HG02610 (cell line): ENCODE measurements at regions not wholly inside any gene's neighbourhood (a gene's known extent, or its start where the extent isn't known, plus 50 kb on each side); places are given as distances from the start of the nearest gene placed in this dataset.

Experiments
- ATAC-seq: cut with Tn5 transposase; IDR thresholded peaks from one replicate; pipeline ENCODE4 v1.9.1; 2021; ENCODE audit warnings: mild to moderate bottlenecking, moderate library complexity; ENCODE audit not compliant: unreplicated experiment

DNA sequence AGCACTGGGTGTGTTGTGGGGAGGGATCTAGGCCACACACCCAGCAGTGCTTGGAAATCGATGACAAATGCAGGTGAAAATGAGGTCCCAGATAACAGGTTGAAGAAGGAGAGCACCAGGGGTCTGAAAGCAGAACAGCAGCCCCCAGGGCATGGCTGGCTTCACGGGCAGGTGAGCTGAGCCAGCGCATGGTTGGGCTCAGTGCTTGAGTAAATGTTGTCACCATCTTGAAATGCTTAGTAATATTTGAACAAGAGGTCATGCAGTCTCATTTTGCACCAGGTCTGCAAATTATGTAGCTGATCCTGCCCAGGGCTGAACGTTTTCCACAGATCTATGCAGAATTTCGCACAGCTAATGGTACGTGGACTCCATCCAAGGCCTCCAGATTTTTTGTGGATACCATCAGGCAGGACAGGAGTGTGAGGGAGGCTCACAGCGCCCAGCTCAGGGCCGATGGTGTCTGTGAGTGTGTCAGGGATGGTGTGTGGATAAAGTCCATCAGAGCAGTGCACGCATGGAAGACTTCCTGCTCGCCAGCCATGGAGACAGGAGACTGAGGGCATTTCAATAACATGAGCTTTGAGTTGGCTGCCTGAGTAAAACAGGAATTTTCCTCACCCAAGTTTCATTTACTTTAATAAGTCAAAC is 53.1 kb upstream of the SNX9 start:
- ATAC-seq, result no peak

DNA sequence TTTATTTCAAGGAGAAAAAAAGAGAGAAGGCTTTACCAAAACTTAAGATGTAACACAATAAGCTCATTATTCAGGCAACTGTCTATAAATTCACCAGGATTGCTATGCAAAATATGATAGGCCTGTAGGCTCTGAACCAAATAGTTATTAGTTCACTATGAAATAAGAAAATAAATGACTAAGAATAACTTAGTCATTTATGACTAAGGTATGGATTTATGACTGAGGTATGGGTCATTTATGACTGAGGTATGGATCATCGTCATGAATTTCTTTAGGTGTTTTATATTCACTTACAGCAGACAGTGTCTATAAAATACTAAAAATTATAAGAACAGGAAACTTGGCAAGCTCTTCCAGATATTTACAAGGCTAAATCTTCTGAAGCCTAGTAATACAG is 52.1 kb upstream of the SNX9 start:
- no peak for ATAC-seq

DNA sequence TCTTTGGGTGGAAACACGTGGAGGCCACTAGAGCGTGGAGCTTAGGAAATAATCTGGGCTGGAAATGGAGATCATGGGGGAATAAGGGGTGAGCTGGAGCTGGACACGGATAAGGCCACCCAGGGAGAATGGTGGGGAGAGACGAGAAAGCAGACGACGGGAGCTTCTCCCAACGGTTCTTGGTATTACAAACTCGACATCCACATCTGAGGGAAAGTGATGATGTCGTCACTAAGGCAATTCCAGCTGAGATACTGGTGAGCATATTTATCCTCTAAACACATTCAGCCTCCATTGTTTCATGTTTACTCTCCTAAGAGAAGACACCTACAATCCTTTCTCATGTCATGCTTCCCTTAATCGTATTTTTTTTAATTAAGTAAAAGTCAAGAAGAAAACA is 50.2 kb upstream of the SNX9 start:
- no peak for ATAC-seq
